IPS-18c (cell line): ENCODE measurements at regions not wholly inside any gene's neighbourhood (a gene's known extent, or its start where the extent isn't known, plus 50 kb on each side); places are given as distances from the start of the nearest gene placed in this dataset.
"Not testable (repeated sequence)": the region's sequence is repeated elsewhere in the genome, so short reads cannot be mapped to it uniquely, and the experiment has no call there.

ENCODE experiments used
- H3K4me3 ChIP-seq: 2 replicates; pipeline ENCODE4 v1.7.0; 2013; ENCODE audit warnings: low read depth, mild to moderate bottlenecking, low read length, moderate library complexity; ENCODE audit not compliant: insufficient read depth
- H3K9me3 ChIP-seq: one replicate; pipeline ENCODE4 v1.6.1; 2013; ENCODE audit warnings: mild to moderate bottlenecking, low read length, moderate library complexity; ENCODE audit not compliant: control insufficient read depth, insufficient read depth

DNA sequence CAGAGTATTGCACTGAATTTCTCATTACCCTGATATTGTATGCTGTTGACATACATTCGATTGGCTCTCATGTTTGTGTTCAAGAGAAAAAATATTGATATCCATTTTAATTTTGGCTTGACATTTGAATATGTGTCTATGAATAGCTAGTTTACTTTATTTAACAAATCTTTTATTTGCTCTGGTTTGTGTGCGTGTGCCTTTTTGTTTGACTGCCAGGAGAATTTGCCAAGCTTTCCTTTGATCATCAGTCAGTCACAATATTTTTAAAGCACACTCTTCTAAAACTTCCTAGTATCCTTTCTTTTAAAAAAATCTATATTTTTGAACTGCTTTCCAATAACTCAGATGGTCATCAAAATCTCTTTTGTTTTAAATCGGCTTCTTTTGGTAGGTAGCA lies 179.3 kb upstream of the FLRT2 start:
- no peak overlapping the region for H3K4me3 ChIP-seq
- peaks cover 3% of the 10 kb centered on the region for H3K9me3 ChIP-seq

GRCh38 chr14:85352588-85352987 lies 177.4 kb upstream of the FLRT2 start:
- H3K9me3 ChIP-seq, H3K4me3 ChIP-seq: not testable (repeated sequence)

DNA sequence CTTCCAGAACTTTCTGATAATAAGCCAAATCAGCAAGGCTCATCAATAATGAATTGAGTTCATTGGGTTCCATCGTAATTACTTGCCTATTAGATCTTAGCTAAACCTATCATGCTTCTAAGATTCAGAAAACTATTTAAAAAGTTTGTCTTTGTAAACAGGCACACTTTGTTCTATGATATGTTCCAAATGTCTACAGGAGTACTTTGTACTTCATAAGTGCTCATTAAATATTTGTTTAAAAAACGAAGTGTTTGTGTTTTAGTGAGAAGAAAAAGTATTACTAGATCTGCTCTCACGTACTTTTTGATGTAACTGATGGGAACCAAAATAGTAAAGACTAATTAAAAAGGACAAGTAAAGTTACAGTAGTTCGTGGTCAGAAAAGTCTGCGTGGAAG lies 172.8 kb upstream of the FLRT2 start:
- Histone ChIP-seq H3K9me3 (no peaks in the 10 kb centered on the region), H3K4me3 (no peak overlapping the region)

DNA sequence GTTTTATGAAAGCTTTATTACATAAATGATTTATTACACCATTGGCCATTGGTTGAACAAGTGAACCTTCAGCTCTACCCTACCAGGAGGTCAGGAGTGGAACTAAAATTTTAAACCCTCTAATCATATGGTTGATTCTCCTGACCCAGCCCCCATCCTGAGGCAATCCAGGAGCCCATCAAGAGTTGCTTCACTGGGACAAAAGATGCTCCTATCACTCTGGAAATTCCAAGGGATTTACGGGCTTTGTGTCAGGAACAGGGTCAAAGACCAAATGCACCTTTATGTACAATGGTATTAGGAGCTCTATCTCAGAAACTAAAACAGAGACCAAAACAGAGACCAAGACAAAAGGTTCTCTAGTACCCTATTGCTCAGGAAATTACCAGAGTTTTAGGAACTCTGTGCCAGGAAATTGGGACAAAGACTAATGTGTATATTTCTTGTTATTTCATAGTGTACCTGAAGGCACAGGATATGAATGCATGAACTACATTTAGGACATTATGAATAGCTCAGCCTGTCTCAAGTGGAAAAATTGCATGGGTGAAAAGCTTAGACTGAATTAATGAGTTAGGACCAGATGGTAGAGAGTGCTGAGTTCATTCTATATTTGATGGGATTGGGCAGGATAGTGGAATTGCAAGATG lies 171.7 kb upstream of the FLRT2 start:
- Histone ChIP-seq H3K9me3 (no peaks in the 10 kb centered on the region), H3K4me3 (no peak overlapping the region)

DNA sequence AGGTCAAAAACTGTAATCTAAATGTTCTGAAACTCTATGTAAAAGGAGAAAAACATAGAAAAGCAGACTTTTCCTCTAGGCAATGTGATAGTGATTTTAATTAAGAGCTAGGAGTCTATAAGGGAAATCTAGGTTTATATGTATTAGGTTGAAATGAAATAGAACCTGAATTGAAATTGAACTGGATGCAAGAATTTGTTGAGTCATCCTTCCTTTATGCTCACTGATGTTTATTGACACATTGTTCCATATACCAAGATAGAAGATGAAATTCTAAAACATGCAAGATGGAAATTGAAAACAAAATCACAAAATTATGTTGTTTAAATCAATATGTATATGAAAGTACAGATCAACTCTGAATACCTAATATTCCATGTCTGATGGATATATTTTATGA lies 170.4 kb upstream of the FLRT2 start:
- H3K9me3 ChIP-seq: no peaks in the 10 kb centered on the region
- no peak overlapping the region for H3K4me3 ChIP-seq

DNA sequence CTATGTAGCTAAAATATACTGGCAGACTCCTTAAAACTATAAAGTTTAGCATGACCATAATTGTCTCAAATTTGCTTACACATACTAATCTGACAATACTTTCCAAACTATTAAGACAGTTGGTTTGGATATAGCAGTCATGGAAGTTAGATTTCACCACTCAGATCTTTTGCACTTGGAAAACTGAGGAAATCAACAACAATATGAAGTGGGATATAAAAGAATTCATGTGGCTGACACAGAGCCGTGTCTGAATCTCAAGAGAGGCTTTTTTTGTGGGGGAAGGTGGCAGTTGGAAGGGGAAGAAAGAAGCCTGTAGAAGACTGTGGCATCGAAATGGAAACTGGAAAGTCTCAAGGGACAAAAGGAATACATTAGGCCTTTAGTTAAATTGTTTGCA lies 166.6 kb upstream of the FLRT2 start:
- H3K9me3 ChIP-seq: no peaks in the 10 kb centered on the region
- no peak overlapping the region for H3K4me3 ChIP-seq

- Histone ChIP-seq H3K9me3 (no peaks in the 10 kb centered on the region), H3K4me3 (no peak overlapping the region)
These were observed 163.7 kb upstream of the FLRT2 start for GRCh38 chr14:85366226-85366625.

DNA sequence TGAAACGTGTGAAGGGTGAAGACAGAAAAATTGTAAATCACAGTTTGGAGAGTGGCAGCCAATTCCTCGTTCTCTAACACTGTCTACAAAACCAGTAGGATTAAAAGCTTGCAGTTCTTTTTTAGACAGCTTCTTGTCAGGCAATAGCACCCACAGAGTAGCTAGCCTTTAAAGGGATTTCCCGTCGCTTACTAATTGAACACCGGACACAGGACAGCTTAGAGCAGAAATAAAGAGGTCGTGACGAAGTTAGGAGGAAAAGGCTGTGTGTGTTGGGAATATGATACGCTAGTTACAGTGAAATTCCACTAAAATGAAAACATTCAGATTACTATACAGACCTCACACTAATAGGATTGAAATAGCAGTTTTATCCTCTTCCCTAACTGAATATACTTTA lies 149.1 kb upstream of the FLRT2 start:
- Histone ChIP-seq H3K4me3 (no peak overlapping the region), H3K9me3 (no peaks in the 10 kb centered on the region)

- no peak overlapping the region for H3K4me3 ChIP-seq
- no peaks in the 10 kb centered on the region for H3K9me3 ChIP-seq
These were observed 147.6 kb upstream of the FLRT2 start for GRCh38 chr14:85382341-85382740.

GRCh38 chr14:85387181-85387580 lies 142.8 kb upstream of the FLRT2 start:
- H3K9me3 ChIP-seq: no peaks in the 10 kb centered on the region
- H3K4me3 ChIP-seq: no peak overlapping the region

DNA sequence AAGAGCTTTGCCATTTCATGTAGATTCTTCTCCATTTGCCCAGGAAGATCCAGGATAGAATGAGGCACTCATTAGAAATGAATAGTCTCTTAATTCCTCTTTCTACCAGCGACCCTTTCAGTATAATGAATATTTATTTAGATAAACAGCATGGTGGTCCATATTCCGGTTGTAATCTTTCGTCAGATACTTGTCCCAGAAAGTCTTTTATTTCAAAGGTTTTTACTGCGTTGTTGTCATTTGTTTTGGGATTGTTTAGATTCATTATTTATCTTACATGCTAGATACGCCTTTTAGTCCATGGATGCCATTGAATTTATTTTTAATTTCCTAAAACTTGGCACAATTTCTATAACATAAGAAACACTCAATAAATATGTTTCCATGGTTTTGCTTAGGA lies 139.7 kb upstream of the FLRT2 start:
- Histone ChIP-seq H3K9me3 (no peaks in the 10 kb centered on the region), H3K4me3 (no peak overlapping the region)

GRCh38 chr14:85391455-85391854 lies 138.5 kb upstream of the FLRT2 start:
- no peak overlapping the region for H3K4me3 ChIP-seq
- H3K9me3 ChIP-seq: no peaks in the 10 kb centered on the region

- no peaks in the 10 kb centered on the region for H3K9me3 ChIP-seq
- H3K4me3 ChIP-seq: no peak overlapping the region
These were observed 138.1 kb upstream of the FLRT2 start for GRCh38 chr14:85391892-85392291.

DNA sequence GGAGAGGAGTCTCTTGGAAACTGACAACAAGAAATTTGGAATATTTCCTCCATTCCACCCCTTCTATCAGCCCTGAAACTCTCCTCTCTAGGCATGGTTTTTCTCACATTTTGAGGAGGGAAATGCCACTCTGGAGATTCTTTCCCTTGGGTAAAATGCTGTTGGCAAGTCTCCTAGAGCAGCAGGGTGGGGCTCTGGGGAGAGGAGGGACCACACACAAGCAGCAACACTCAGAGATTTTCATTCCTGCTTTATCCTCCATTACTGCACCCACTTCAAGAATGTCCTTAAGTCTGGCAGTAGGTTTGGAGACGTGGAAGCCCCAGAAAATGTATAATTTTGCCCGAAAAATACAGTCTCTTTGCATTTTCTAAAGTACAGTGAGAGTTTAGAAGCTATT lies 130.8 kb upstream of the FLRT2 start:
- Histone ChIP-seq H3K9me3 (no peaks in the 10 kb centered on the region), H3K4me3 (no peak overlapping the region)

DNA sequence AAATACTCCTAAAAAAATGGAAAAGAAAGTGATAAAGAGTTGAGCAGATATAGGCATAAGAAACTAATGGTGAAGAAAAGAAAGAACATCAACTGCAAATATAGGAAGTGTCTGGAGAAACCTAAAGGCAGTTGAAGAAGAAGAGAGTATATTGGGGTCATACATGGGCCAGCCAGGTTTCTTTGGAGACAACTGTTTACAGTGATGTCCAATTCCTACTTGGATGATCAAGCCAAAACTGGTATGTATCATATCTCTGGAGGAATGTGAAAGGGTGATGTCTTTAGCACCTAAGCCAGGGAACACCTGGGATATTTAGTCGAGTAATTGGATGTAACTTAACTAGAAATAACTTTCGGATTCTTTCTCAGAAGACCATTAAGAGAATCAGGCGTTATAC lies 129.3 kb upstream of the FLRT2 start:
- H3K9me3 ChIP-seq: no peaks in the 10 kb centered on the region
- no peak overlapping the region for H3K4me3 ChIP-seq

- Histone ChIP-seq H3K9me3 (no peaks in the 10 kb centered on the region), H3K4me3 (no peak overlapping the region)
These were observed 128.6 kb upstream of the FLRT2 start for GRCh38 chr14:85401384-85401783.

DNA sequence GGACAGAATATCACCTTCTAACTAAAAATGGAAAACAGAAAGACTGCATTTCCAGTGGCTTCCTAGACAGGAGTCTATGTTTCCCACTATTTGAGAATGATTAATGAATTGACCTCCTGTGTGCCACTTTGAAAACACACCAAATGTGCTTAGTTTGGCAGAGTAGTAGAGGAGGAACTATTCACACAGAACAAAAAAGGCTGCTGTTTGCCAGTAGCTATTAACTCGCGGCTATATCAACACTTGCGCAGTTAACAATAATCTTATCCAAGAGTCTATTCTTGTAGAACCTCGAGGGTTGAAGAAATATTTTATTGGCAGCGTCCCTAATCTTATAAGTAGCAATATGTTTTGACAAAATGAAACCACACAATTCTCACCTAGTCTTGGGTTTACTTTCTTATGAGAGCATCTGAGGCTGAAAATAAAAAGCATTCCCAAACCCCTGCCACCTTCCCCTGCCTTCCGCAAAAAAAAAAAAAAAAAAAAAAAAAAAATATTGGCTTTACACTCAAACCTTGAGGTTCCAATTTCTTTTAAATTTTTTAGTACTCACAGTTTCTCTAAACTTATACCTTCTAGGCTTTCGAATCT lies 127.3 kb upstream of the FLRT2 start:
- H3K4me3 ChIP-seq: no peak overlapping the region
- no peaks in the 10 kb centered on the region for H3K9me3 ChIP-seq

DNA sequence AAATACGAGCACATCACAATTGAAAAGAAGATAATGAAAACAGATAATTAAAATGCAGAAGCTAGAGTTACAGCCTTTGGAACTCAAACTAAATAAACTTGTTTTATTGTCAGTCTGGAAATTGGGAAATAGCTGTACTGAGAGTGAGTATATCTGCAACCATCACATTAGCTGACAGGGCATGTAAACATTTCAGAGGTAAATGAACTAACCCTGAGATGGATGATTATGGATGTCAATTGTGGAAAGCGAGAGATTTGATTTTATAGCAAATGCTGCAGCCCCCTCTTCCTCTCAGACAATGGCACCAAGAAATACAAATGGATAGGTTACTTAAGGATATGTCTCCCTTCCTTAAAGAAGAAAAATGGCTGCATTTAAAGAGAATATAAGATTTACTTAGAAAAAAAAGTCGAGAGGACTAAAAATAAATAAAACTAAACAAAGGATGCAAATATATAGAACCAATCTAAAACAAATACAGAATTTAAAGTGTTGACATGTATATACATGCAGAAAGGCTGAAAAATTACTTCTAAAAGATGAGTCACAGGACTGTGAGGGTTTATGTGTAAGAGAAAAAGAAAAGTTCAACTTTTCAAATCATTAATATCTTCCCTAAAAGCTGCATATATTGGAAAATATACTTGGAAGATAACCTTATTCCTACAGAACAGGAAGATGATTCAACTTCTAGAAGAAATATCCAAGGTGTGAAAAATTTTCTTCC lies 120.3 kb upstream of the FLRT2 start:
- no peaks in the 10 kb centered on the region for H3K9me3 ChIP-seq

More for the DNA sequence above, 120.3 kb upstream of the FLRT2 start:
- no peak overlapping the region for H3K4me3 ChIP-seq
